Transverse colon (tissue), 4 donors: ENCODE measurements at regions not wholly inside any gene's neighbourhood (a gene's known extent, or its start where the extent isn't known, plus 50 kb on each side); places are given as distances from the start of the nearest gene placed in this dataset.

ENCODE experiments used
- DNase-seq: peaks from one replicate; pipeline ENCODE4 v3.0.0-alpha.2; 2019
- H3K27ac ChIP-seq, 4 donors: fragments of 200-600 bp; sonication (generic); 2 replicates each; pipeline ENCODE4 v1.5.1; 2016 to 2018; ENCODE audit warnings: inconsistent platforms in 4 of 4
- H3K27me3 ChIP-seq: fragments of 200-600 bp; sonication (generic); 2 replicates; pipeline ENCODE4 v1.5.1; 2017; ENCODE audit warnings: inconsistent platforms
- H3K36me3 ChIP-seq, 4 donors: fragments of 200-600 bp; sonication (generic); 2 replicates each; pipeline ENCODE4 v1.5.1; 2017 to 2019; ENCODE audit warnings: inconsistent platforms in 4 of 4
- H3K4me1 ChIP-seq, 4 donors: fragments of 200-600 bp; sonication (generic); 2 replicates each; pipeline ENCODE4 v1.5.1; 2017 to 2020; ENCODE audit warnings: inconsistent platforms in 4 of 4
- H3K4me3 ChIP-seq, 4 donors: fragments of 200-600 bp; sonication (generic); 1 replicate in 1 of 4; 2 replicates in 3 of 4; pipeline versions ENCODE4 v1.5.1 to v1.6.1; 2017 to 2019; ENCODE audit warnings: inconsistent platforms in 4 of 4
- H3K9me3 ChIP-seq, 2 donors: fragments of 200-600 bp; sonication (generic); 2 replicates each; pipeline ENCODE4 v1.5.1; 2017 to 2019; ENCODE audit warnings: inconsistent platforms in 2 of 2
- EP300 ChIP-seq: sonication (generic); formaldehyde crosslinking; IDR thresholded peaks from one replicate; pipeline ENCODE4 v1.6.1; 2017; ENCODE audit warnings: antibody characterized with exemption, low read depth
- POLR2A ChIP-seq: fragments of 450-650 bp; IDR thresholded peaks from one replicate; pipeline ENCODE4 v1.6.1; 2016; ENCODE audit warnings: antibody characterized with exemption, mild to moderate bottlenecking, moderate library complexity
- POLR2AphosphoS5 ChIP-seq, 3 donors: sonication (generic); formaldehyde crosslinking; IDR thresholded peaks; one replicate each; pipeline ENCODE4 v1.6.1; 2016; ENCODE audit warnings: antibody characterized with exemption in 3 of 3
- WGBS, 2 donors: methylation state at CpG; one replicate each; pipeline ENCODE4 v1.1.5; 2018; ENCODE audit warnings: low coverage in 1 of 2; 5-methylcytosine and 5-hydroxymethylcytosine counted together
- in situ Hi-C, 4 donors: fragments of 200-750 bp; cut with MboI; loops; one replicate each; pipeline versions ENCODE4 v1.15.0 to v1.15.1; 2017; ENCODE audit warnings: low sequenced_read_pairs in 3 of 4, low pct_ligation_motif_present in 1 of 4, low pct_unique_long_range_greater_than_20kb in 1 of 4
- intact Hi-C: fragments of 100-400 bp; cut with DNase I; formaldehyde crosslinking; loops from one replicate; pipeline ENCODE4 v1.15.1; 2023; ENCODE audit warnings: low total_unique reads
- TF ChIP-seq, protein P1 (sequence below), 5 experiments: fragments of 200-600 bp in 3 of 5; fragments of 450-650 bp in 2 of 5; sonication (generic) in 3 of 5; IDR thresholded peaks; 1 replicate in 2 of 5; 2 replicates in 3 of 5; pipeline ENCODE4 v1.5.1; 2016 to 2017; ENCODE audit warnings: antibody characterized with exemption in 5 of 5, inconsistent platforms in 3 of 5, mild to moderate bottlenecking in 2 of 5, moderate library complexity in 1 of 5

DNA sequence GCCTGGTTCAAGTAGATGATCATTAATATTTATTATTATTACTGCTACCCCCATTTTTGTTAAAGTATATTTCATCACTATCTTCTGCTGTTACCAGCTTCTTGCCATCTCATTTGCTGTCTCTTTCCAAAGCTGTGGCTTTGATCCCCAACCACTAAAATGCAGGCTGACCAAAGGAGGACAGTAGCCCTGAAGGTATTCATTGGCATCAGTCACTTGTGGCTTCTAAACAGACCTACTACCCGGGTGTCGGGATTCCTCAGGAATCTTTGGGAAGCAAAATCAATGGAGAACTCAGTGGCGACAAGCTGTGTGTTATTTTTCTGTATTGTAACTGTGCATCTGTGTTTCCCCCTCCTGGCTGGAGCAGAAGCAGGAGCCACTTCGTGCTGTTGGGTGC, 379.2 kb upstream of the ERCC4 start:
- Histone ChIP-seq H3K4me1 (no peaks in the 10 kb centered on the region), H3K9me3 (no peaks in the 10 kb centered on the region), H3K4me3 (no peak overlapping the region), H3K36me3 (no peaks in the 10 kb centered on the region), H3K27ac (no peak overlapping the region), H3K27me3 (no peaks in the 10 kb centered on the region)
- no peak for DNase-seq
- in situ Hi-C loops, result no loop called here
- TF ChIP-seq POLR2A (no peak), EP300 (no peak), POLR2AphosphoS5 (IDR thresholded peaks at IDR 0.05) (no peak)
- TF ChIP-seq, protein P1, sequence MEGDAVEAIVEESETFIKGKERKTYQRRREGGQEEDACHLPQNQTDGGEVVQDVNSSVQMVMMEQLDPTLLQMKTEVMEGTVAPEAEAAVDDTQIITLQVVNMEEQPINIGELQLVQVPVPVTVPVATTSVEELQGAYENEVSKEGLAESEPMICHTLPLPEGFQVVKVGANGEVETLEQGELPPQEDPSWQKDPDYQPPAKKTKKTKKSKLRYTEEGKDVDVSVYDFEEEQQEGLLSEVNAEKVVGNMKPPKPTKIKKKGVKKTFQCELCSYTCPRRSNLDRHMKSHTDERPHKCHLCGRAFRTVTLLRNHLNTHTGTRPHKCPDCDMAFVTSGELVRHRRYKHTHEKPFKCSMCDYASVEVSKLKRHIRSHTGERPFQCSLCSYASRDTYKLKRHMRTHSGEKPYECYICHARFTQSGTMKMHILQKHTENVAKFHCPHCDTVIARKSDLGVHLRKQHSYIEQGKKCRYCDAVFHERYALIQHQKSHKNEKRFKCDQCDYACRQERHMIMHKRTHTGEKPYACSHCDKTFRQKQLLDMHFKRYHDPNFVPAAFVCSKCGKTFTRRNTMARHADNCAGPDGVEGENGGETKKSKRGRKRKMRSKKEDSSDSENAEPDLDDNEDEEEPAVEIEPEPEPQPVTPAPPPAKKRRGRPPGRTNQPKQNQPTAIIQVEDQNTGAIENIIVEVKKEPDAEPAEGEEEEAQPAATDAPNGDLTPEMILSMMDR (IDR thresholded peaks at IDR 0.05), result no peak
- 67 to 76% methylated on average over 3 to 4 of the region's 4 CpGs for WGBS, 2 donors
- intact Hi-C loops, result no loop called here

- H3K9me3 ChIP-seq, result no peaks in the 10 kb centered on the region
- no peak overlapping the region for H3K27ac ChIP-seq
- no peak for DNase-seq
- no peaks in the 10 kb centered on the region for H3K36me3 ChIP-seq
- H3K27me3 ChIP-seq, result no peaks in the 10 kb centered on the region
- TF ChIP-seq POLR2A (no peak), EP300 (no peak), POLR2AphosphoS5 (IDR thresholded peaks at IDR 0.05) (no peak)
- TF ChIP-seq, protein P1 (IDR thresholded peaks at IDR 0.05), result no peak
- in situ Hi-C loops (no loop called here), intact Hi-C loops (no loop called here)
- no peak overlapping the region for H3K4me3 ChIP-seq
- H3K4me1 ChIP-seq, result no peaks in the 10 kb centered on the region
- 79% methylated on average over 2 of the region's 2 CpGs; no CpG with 5 or more reads in 1 of the 2 donors for WGBS, 2 donors
Measured at GRCh38 chr16:13542284-13542683, 377.7 kb upstream of the ERCC4 start.

DNA sequence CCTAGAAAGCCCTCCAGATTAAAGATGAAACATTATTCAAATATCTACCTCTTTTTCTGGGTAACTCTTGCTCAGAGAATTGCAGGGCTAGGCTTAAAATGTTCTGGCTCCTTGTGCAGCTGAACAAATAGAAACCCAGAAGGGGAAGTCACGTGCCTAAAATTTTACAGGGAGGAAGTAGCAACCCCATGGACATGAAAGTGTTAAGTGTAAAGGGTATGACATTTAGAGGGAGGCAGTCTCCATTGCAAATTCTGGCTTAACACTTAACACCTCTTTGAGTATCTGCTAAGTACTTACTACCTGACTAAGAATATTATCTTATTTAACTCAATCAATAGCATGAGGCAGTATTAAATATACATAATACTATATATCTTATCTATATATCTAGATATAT, 376.1 kb upstream of the ERCC4 start:
- Histone ChIP-seq H3K4me3 (no peak overlapping the region), H3K27ac (no peak overlapping the region), H3K27me3 (no peaks in the 10 kb centered on the region), H3K4me1 (no peaks in the 10 kb centered on the region), H3K36me3 (no peaks in the 10 kb centered on the region), H3K9me3 (no peaks in the 10 kb centered on the region)
- in situ Hi-C loops (no loop called here), intact Hi-C loops (no loop called here)
- 40 to 50% methylated on average over 1 of the region's 1 CpG for WGBS, 2 donors
- DNase-seq, result no peak
- TF ChIP-seq, protein P1 (IDR thresholded peaks at IDR 0.05), result no peak
- TF ChIP-seq POLR2A (no peak), POLR2AphosphoS5 (IDR thresholded peaks at IDR 0.05) (no peak), EP300 (no peak)

- TF ChIP-seq, protein P1 (IDR thresholded peaks at IDR 0.05), result no peak
- TF ChIP-seq EP300 (no peak), POLR2AphosphoS5 (IDR thresholded peaks at IDR 0.05) (no peak), POLR2A (no peak)
Measured at GRCh38 chr16:13545271-13545670, 374.7 kb upstream of the ERCC4 start.

More at GRCh38 chr16:13545271-13545670, 374.7 kb upstream of the ERCC4 start:
- intact Hi-C loops, result no loop called here
- Histone ChIP-seq H3K36me3 (no peaks in the 10 kb centered on the region), H3K27me3 (no peaks in the 10 kb centered on the region), H3K4me3 (no peak overlapping the region), H3K4me1 (no peaks in the 10 kb centered on the region), H3K9me3 (no peaks in the 10 kb centered on the region), H3K27ac (no peak overlapping the region)
- DNase-seq, result no peak
- in situ Hi-C loops, result no loop called here
- WGBS, 2 donors, result 65 to 87% methylated on average over 2 of the region's 2 CpGs
